Upper lobe of left lung (tissue), 4 donors: ENCODE measurements at regions not wholly inside any gene's neighbourhood (a gene's known extent, or its start where the extent isn't known, plus 50 kb on each side); places are given as distances from the start of the nearest gene placed in this dataset.

Source experiments
- EP300 ChIP-seq, 4 donors: sonication (generic); formaldehyde crosslinking; IDR thresholded peaks; one replicate each; pipeline ENCODE4 v1.5.1; 2017; ENCODE audit warnings: antibody characterized with exemption in 4 of 4, control low read depth in 2 of 4
- POLR2A ChIP-seq, 4 donors: fragments of 450-650 bp; IDR thresholded peaks; one replicate each; pipeline ENCODE4 v1.5.1; 2016 to 2017; ENCODE audit warnings: antibody characterized with exemption in 4 of 4, mild to moderate bottlenecking in 2 of 4
- POLR2AphosphoS5 ChIP-seq, 2 donors: sonication (generic); formaldehyde crosslinking; IDR thresholded peaks; one replicate each; pipeline ENCODE4 v1.5.1; 2017; ENCODE audit warnings: antibody characterized with exemption in 2 of 2
- TF ChIP-seq, protein P1 (sequence below), 6 experiments: fragments of 450-650 bp in 4 of 6; fragments of 200-600 bp in 2 of 6; sonication (generic) in 2 of 6; IDR thresholded peaks; one replicate each; pipeline ENCODE4 v1.5.1; 2016 to 2019; ENCODE audit warnings: antibody characterized with exemption in 6 of 6

DNA sequence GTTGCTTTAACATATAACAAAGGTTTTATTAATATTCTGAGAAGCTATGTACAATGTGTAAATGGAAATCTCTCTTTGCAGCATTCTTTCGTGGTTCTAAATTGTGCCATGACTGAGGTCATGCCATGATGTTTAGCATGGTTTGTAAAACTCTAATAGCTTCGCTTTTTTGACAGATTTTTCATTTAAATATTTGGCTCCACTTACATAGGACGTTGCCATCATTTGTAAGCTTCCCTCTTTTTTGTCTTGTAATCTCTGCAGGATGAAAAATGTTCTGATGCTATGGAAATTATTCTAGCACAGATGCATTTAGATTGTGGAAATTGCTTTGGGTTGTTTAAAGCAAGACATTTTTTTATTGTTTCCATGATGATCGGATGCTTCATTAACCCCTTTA lies 1054.8 kb downstream of the MAT2B start:
- TF ChIP-seq, protein P1, sequence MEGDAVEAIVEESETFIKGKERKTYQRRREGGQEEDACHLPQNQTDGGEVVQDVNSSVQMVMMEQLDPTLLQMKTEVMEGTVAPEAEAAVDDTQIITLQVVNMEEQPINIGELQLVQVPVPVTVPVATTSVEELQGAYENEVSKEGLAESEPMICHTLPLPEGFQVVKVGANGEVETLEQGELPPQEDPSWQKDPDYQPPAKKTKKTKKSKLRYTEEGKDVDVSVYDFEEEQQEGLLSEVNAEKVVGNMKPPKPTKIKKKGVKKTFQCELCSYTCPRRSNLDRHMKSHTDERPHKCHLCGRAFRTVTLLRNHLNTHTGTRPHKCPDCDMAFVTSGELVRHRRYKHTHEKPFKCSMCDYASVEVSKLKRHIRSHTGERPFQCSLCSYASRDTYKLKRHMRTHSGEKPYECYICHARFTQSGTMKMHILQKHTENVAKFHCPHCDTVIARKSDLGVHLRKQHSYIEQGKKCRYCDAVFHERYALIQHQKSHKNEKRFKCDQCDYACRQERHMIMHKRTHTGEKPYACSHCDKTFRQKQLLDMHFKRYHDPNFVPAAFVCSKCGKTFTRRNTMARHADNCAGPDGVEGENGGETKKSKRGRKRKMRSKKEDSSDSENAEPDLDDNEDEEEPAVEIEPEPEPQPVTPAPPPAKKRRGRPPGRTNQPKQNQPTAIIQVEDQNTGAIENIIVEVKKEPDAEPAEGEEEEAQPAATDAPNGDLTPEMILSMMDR (IDR thresholded peaks at IDR 0.05), result no peak
- TF ChIP-seq POLR2A (IDR thresholded peaks at IDR 0.05), result no peak
- TF ChIP-seq POLR2AphosphoS5 (IDR thresholded peaks at IDR 0.05), result no peak
- TF ChIP-seq EP300 (IDR thresholded peaks at IDR 0.05), result no peak
